Smooth muscle cell (in vitro differentiated cells): ENCODE measurements at regions not wholly inside any gene's neighbourhood (a gene's known extent, or its start where the extent isn't known, plus 50 kb on each side); places are given as distances from the start of the nearest gene placed in this dataset.

Experiments used
- DNase-seq: peaks from one replicate; lab custom pipeline; 2025; ENCODE audit not compliant: unreplicated experiment; lab: John Stamatoyannopoulos, UW
- H2AFZ ChIP-seq: fragments of 200-600 bp; sonication (generic); 2 replicates; pipeline ENCODE4 v1.6.0; 2016; ENCODE audit warnings: antibody characterized with exemption, low read depth, mild to moderate bottlenecking
- H3F3A ChIP-seq: fragments of 200-600 bp; sonication (generic); 2 replicates; pipeline ENCODE4 v1.6.0; 2017; ENCODE audit warnings: antibody characterized with exemption, low read depth
- H3K27ac ChIP-seq: fragments of 200-600 bp; sonication (generic); 2 replicates; pipeline ENCODE4 v1.5.1; 2016; ENCODE audit warnings: low read depth, mild to moderate bottlenecking
- H3K27me3 ChIP-seq: fragments of 200-600 bp; sonication (generic); 2 replicates; pipeline ENCODE4 v1.6.1; 2016; ENCODE audit warnings: low read depth, mild to moderate bottlenecking
- H3K36me3 ChIP-seq: fragments of 200-600 bp; sonication (generic); 2 replicates; pipeline ENCODE4 v1.5.1; 2016; ENCODE audit warnings: low read depth
- H3K4me1 ChIP-seq: fragments of 200-600 bp; sonication (generic); 2 replicates; pipeline ENCODE4 v1.5.1; 2016; ENCODE audit warnings: low read depth
- H3K4me2 ChIP-seq: fragments of 200-600 bp; sonication (generic); 2 replicates; pipeline ENCODE4 v1.6.0; 2016; ENCODE audit warnings: mild to moderate bottlenecking
- H3K4me3 ChIP-seq: fragments of 200-600 bp; sonication (generic); 2 replicates; pipeline ENCODE4 v1.5.1; 2016; ENCODE audit warnings: mild to moderate bottlenecking
- H3K79me2 ChIP-seq: fragments of 200-600 bp; sonication (generic); 2 replicates; pipeline ENCODE4 v1.6.0; 2016; ENCODE audit warnings: low read depth, mild to moderate bottlenecking
- H3K9ac ChIP-seq: fragments of 200-600 bp; sonication (generic); 2 replicates; pipeline ENCODE4 v1.6.0; 2016; ENCODE audit warnings: low read depth
- H3K9me3 ChIP-seq: fragments of 200-600 bp; sonication (generic); replicated peaks from 2 replicates; pipeline ENCODE4 v1.5.1; 2016; ENCODE audit warnings: low read depth
- H4K20me1 ChIP-seq: fragments of 200-600 bp; sonication (generic); 2 replicates; pipeline ENCODE4 v1.6.0; 2016; ENCODE audit warnings: low read depth
- WGBS: methylation state at CpG from one replicate; pipeline ENCODE4 v1.1.7; 2016; ENCODE audit warnings: low lambda C conversion rate; 5-methylcytosine and 5-hydroxymethylcytosine counted together
- TF ChIP-seq, protein P1 (sequence below): fragments of 200-600 bp; sonication (generic); IDR thresholded peaks from 2 replicates; pipeline ENCODE4 v1.5.1; 2017; ENCODE audit warnings: borderline replicate concordance, mild to moderate bottlenecking, antibody characterized with exemption; ENCODE audit not compliant: insufficient read depth, poor library complexity, severe bottlenecking

DNA sequence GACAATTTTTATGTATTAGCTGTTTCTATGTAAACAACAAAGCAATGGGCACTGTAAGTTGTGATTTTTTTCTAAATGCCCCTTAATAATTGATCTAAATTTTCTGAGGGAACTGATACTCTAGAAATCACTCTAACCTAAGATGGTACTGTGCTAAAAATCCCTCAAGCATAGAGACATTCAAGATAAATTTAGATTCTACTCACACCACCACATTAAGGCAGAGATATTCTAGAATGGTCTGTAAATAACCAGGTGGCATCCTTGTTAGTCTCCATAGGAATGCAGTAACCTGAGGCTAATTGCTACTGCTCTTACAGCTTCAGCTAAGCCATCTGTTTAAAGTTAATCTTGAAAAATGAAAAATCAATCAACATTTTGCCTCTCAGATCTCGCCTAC, 87.3 kb downstream of the SLC41A2 start:
- TF ChIP-seq, protein P1, sequence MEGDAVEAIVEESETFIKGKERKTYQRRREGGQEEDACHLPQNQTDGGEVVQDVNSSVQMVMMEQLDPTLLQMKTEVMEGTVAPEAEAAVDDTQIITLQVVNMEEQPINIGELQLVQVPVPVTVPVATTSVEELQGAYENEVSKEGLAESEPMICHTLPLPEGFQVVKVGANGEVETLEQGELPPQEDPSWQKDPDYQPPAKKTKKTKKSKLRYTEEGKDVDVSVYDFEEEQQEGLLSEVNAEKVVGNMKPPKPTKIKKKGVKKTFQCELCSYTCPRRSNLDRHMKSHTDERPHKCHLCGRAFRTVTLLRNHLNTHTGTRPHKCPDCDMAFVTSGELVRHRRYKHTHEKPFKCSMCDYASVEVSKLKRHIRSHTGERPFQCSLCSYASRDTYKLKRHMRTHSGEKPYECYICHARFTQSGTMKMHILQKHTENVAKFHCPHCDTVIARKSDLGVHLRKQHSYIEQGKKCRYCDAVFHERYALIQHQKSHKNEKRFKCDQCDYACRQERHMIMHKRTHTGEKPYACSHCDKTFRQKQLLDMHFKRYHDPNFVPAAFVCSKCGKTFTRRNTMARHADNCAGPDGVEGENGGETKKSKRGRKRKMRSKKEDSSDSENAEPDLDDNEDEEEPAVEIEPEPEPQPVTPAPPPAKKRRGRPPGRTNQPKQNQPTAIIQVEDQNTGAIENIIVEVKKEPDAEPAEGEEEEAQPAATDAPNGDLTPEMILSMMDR: no peak

DNA sequence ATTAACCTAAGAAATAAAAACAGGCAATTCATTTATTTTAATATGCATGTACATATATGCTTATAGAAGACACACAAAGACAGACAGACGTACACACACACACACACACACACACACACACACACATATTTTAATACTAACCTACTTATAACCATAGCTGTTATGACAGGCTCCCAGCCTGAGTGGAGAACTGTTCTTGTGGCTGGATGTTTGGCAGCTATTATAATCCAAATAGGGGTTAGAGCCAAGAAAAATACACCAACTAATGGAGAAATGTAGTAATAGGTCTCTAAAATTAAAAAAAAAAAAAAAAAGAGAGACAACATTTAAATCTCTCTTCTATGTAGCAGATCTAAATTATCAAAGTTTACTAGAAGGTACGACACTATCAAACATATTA, 91.8 kb downstream of the SLC41A2 start:
- no peak for DNase-seq
- Histone ChIP-seq H3K27ac (no peak overlapping the region), H3K79me2 (no peaks in the 10 kb centered on the region), H3K4me1 (no peaks in the 10 kb centered on the region), H4K20me1 (no peaks in the 10 kb centered on the region), H3K27me3 (no peaks in the 10 kb centered on the region), H3F3A (no peaks in the 10 kb centered on the region), H3K36me3 (no peaks in the 10 kb centered on the region), H2AFZ (no peak overlapping the region), H3K4me3 (no peak overlapping the region), H3K4me2 (no peak overlapping the region), H3K9me3 (no peaks in the 10 kb centered on the region), H3K9ac (no peak overlapping the region)
- WGBS: 80% methylated on average over 2 of the region's 2 CpGs
- TF ChIP-seq, protein P1: no peak

More for the DNA sequence above, 87.3 kb downstream of the SLC41A2 start:
- Histone ChIP-seq H3K36me3 (no peaks in the 10 kb centered on the region), H3K4me1 (no peaks in the 10 kb centered on the region), H3K9me3 (peaks cover 3% of the 10 kb centered on the region), H3K27me3 (no peaks in the 10 kb centered on the region), H3K4me2 (no peak overlapping the region), H2AFZ (no peak overlapping the region), H3K9ac (no peak overlapping the region), H3K4me3 (no peak overlapping the region), H3K79me2 (no peaks in the 10 kb centered on the region), H4K20me1 (no peaks in the 10 kb centered on the region), H3F3A (no peaks in the 10 kb centered on the region), H3K27ac (no peak overlapping the region)
- WGBS: 61% methylated on average over 1 of the region's 1 CpG
- no peak for DNase-seq

DNA sequence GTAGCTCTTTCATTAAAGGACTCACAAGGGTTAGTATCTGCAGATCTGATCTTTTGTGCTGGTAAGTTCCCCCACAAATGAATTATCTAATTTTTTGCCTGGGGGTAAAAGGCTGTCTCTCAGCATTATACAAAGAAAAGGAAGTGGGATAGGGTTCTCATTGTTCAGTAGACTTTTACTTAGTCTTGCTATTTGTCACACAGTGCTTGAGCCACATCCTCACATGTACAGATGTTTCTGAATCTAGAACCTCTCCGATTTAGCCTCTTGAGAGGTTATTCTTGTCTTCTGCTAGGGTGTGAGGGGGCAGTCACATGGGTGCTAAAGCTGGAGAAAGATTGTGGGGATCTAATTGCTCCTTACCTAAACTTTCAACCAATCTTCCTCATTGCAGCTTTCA, 93.0 kb downstream of the SLC41A2 start:
- no peaks in the 10 kb centered on the region for H3F3A ChIP-seq
- TF ChIP-seq, protein P1: no peak
- no peak for DNase-seq
- 90% methylated on average over 1 of the region's 1 CpG for WGBS
- H4K20me1 ChIP-seq: no peaks in the 10 kb centered on the region
- H3K79me2 ChIP-seq: no peaks in the 10 kb centered on the region
- H2AFZ ChIP-seq: no peak overlapping the region
- no peak overlapping the region for H3K9ac ChIP-seq
- no peaks in the 10 kb centered on the region for H3K4me1 ChIP-seq
- no peak overlapping the region for H3K27ac ChIP-seq
- no peak overlapping the region for H3K4me3 ChIP-seq
- no peaks in the 10 kb centered on the region for H3K36me3 ChIP-seq
- H3K4me2 ChIP-seq: no peak overlapping the region
- H3K27me3 ChIP-seq: no peaks in the 10 kb centered on the region
- H3K9me3 ChIP-seq: no peaks in the 10 kb centered on the region

DNA sequence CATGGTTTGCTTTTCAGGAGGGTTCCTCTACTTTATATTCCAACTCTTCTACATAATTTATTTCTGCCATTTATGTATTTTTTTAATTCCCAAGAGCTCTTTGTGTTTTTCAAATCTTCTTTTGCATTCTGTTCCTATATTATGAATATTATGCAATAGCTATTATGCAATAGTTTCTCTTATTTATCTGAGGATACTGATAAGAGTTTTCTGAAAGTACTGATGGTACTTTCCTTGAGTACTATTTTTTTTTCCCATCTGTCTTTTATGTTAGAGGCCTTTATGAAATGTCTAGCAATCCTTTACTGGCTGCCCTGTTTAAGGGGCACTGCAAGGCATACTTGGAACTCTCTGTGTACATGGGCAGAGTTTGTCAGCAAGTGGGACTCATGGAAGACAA, 93.4 kb downstream of the SLC41A2 start:
- Histone ChIP-seq H3K27me3 (no peaks in the 10 kb centered on the region), H3K4me1 (no peaks in the 10 kb centered on the region), H3K9me3 (no peaks in the 10 kb centered on the region), H3K9ac (no peak overlapping the region), H3K4me3 (no peak overlapping the region), H3K27ac (no peak overlapping the region), H4K20me1 (no peaks in the 10 kb centered on the region), H2AFZ (no peak overlapping the region), H3K36me3 (no peaks in the 10 kb centered on the region), H3K4me2 (no peak overlapping the region), H3F3A (no peaks in the 10 kb centered on the region), H3K79me2 (no peaks in the 10 kb centered on the region)
- TF ChIP-seq, protein P1: no peak
- no peak for DNase-seq
